Transverse colon (tissue), 4 donors: ENCODE measurements at regions not wholly inside any gene's neighbourhood (a gene's known extent, or its start where the extent isn't known, plus 50 kb on each side); places are given as distances from the start of the nearest gene placed in this dataset.

Source experiments
- DNase-seq: peaks from one replicate; pipeline ENCODE4 v3.0.0-alpha.2; 2019
- H3K27ac ChIP-seq, 4 donors: fragments of 200-600 bp; sonication (generic); 2 replicates each; pipeline ENCODE4 v1.5.1; 2016 to 2018; ENCODE audit warnings: inconsistent platforms in 4 of 4
- H3K27me3 ChIP-seq: fragments of 200-600 bp; sonication (generic); 2 replicates; pipeline ENCODE4 v1.5.1; 2017; ENCODE audit warnings: inconsistent platforms
- H3K36me3 ChIP-seq, 4 donors: fragments of 200-600 bp; sonication (generic); 2 replicates each; pipeline ENCODE4 v1.5.1; 2017 to 2019; ENCODE audit warnings: inconsistent platforms in 4 of 4
- H3K4me1 ChIP-seq, 4 donors: fragments of 200-600 bp; sonication (generic); 2 replicates each; pipeline ENCODE4 v1.5.1; 2017 to 2020; ENCODE audit warnings: inconsistent platforms in 4 of 4
- H3K4me3 ChIP-seq, 4 donors: fragments of 200-600 bp; sonication (generic); 1 replicate in 1 of 4; 2 replicates in 3 of 4; pipeline versions ENCODE4 v1.5.1 to v1.6.1; 2017 to 2019; ENCODE audit warnings: inconsistent platforms in 4 of 4
- H3K9me3 ChIP-seq, 2 donors: fragments of 200-600 bp; sonication (generic); 2 replicates each; pipeline ENCODE4 v1.5.1; 2017 to 2019; ENCODE audit warnings: inconsistent platforms in 2 of 2
- EP300 ChIP-seq: sonication (generic); formaldehyde crosslinking; IDR thresholded peaks from one replicate; pipeline ENCODE4 v1.6.1; 2017; ENCODE audit warnings: antibody characterized with exemption, low read depth
- POLR2A ChIP-seq: fragments of 450-650 bp; IDR thresholded peaks from one replicate; pipeline ENCODE4 v1.6.1; 2016; ENCODE audit warnings: antibody characterized with exemption, mild to moderate bottlenecking, moderate library complexity
- POLR2AphosphoS5 ChIP-seq, 3 donors: sonication (generic); formaldehyde crosslinking; IDR thresholded peaks; one replicate each; pipeline ENCODE4 v1.6.1; 2016; ENCODE audit warnings: antibody characterized with exemption in 3 of 3
- WGBS, 2 donors: methylation state at CpG; one replicate each; pipeline ENCODE4 v1.1.5; 2018; ENCODE audit warnings: low coverage in 1 of 2; 5-methylcytosine and 5-hydroxymethylcytosine counted together
- in situ Hi-C, 4 donors: fragments of 200-750 bp; cut with MboI; loops; one replicate each; pipeline versions ENCODE4 v1.15.0 to v1.15.1; 2017; ENCODE audit warnings: low sequenced_read_pairs in 3 of 4, low pct_ligation_motif_present in 1 of 4, low pct_unique_long_range_greater_than_20kb in 1 of 4
- intact Hi-C: fragments of 100-400 bp; cut with DNase I; formaldehyde crosslinking; loops from one replicate; pipeline ENCODE4 v1.15.1; 2023; ENCODE audit warnings: low total_unique reads
- TF ChIP-seq, protein P1 (sequence below), 5 experiments: fragments of 200-600 bp in 3 of 5; fragments of 450-650 bp in 2 of 5; sonication (generic) in 3 of 5; IDR thresholded peaks; 1 replicate in 2 of 5; 2 replicates in 3 of 5; pipeline ENCODE4 v1.5.1; 2016 to 2017; ENCODE audit warnings: antibody characterized with exemption in 5 of 5, inconsistent platforms in 3 of 5, mild to moderate bottlenecking in 2 of 5, moderate library complexity in 1 of 5

DNA sequence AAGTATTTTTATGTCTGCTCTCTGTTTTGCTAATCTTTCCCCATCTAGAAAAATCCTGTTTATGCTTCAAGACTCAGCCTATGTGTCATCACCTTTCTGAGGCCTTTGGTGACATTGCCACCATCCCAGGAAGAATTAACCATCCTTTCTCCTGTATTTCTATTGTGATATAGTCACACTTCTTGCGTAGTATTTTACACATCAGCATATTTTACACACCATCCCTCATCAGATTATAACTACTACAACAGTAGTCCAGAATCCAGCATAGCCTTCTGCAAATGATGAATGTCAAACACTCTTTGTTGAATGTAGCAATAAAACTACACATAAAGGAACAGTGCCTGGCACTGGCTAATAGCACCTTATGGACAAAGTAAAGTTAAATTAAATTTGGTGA is 275.3 kb upstream of the C1orf87 start:
- WGBS, 2 donors: 88 to 100% methylated on average over 1 of the region's 1 CpG
- Histone ChIP-seq H3K4me3 (no peak overlapping the region), H3K36me3 (no peaks in the 10 kb centered on the region), H3K27ac (no peak overlapping the region), H3K27me3 (no peaks in the 10 kb centered on the region), H3K9me3 (no peaks in the 10 kb centered on the region), H3K4me1 (no peaks in the 10 kb centered on the region)
- in situ Hi-C loops: no loop called here
- no peak for DNase-seq
- intact Hi-C loops: no loop called here
- TF ChIP-seq POLR2AphosphoS5 (IDR thresholded peaks at IDR 0.05) (no peak), EP300 (no peak), POLR2A (no peak)
- TF ChIP-seq, protein P1, sequence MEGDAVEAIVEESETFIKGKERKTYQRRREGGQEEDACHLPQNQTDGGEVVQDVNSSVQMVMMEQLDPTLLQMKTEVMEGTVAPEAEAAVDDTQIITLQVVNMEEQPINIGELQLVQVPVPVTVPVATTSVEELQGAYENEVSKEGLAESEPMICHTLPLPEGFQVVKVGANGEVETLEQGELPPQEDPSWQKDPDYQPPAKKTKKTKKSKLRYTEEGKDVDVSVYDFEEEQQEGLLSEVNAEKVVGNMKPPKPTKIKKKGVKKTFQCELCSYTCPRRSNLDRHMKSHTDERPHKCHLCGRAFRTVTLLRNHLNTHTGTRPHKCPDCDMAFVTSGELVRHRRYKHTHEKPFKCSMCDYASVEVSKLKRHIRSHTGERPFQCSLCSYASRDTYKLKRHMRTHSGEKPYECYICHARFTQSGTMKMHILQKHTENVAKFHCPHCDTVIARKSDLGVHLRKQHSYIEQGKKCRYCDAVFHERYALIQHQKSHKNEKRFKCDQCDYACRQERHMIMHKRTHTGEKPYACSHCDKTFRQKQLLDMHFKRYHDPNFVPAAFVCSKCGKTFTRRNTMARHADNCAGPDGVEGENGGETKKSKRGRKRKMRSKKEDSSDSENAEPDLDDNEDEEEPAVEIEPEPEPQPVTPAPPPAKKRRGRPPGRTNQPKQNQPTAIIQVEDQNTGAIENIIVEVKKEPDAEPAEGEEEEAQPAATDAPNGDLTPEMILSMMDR (IDR thresholded peaks at IDR 0.05): no peak

DNA sequence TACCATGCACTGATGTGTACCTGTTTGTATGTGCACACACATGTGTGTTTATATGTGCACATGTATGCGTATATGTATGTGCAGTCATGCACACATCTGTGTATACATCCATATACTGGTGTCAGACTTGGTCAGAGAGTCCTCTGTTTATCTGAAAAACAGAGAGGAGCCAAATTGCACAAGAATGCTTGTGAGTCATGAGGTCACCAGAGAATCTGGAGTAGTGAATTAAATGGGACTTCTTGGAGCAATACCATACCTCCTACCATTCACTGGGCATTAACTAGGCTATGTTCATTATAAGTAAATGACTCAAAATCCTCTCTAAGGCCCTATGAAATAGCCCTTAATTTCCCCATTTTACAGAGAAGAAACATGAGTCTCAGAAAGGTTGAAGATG is 272.1 kb upstream of the C1orf87 start:
- Histone ChIP-seq H3K4me1 (no peaks in the 10 kb centered on the region), H3K4me3 (no peak overlapping the region), H3K27me3 (no peaks in the 10 kb centered on the region), H3K36me3 (no peaks in the 10 kb centered on the region), H3K27ac (no peak overlapping the region), H3K9me3 (no peaks in the 10 kb centered on the region)
- no peak for TF ChIP-seq POLR2AphosphoS5 (IDR thresholded peaks at IDR 0.05)
- no peak for TF ChIP-seq EP300
- no peak for TF ChIP-seq POLR2A
- TF ChIP-seq, protein P1 (IDR thresholded peaks at IDR 0.05): no peak
- intact Hi-C loops: no loop called here
- 81% methylated on average over 1 of the region's 1 CpG; no CpG with 5 or more reads in 1 of the 2 donors for WGBS, 2 donors
- DNase-seq: no peak
- in situ Hi-C loops: no loop called here

- WGBS, 2 donors: 46 to 66% methylated on average over 3 to 4 of the region's 4 CpGs
- no peak overlapping the region for H3K27ac ChIP-seq
- TF ChIP-seq POLR2AphosphoS5 (IDR thresholded peaks at IDR 0.05): no peak
- TF ChIP-seq, protein P1 (IDR thresholded peaks at IDR 0.05): no peak
- no peak for TF ChIP-seq EP300
- no peak for TF ChIP-seq POLR2A
- no peaks in the 10 kb centered on the region for H3K9me3 ChIP-seq
- H3K4me3 ChIP-seq: no peak overlapping the region
- intact Hi-C loops: no loop called here
- no peak for DNase-seq
- in situ Hi-C loops: no loop called here
- no peaks in the 10 kb centered on the region for H3K4me1 ChIP-seq
- H3K27me3 ChIP-seq: no peaks in the 10 kb centered on the region
- no peaks in the 10 kb centered on the region for H3K36me3 ChIP-seq
Measured at GRCh38 chr1:60345049-60345448, 271.5 kb upstream of the C1orf87 start.

GRCh38 chr1:60343736-60344135 is 270.2 kb upstream of the C1orf87 start:
- no peaks in the 10 kb centered on the region for H3K9me3 ChIP-seq
- H3K36me3 ChIP-seq: no peaks in the 10 kb centered on the region
- WGBS, 2 donors: 80 to 94% methylated on average over 2 of the region's 2 CpGs
- no peak for DNase-seq
- H3K27ac ChIP-seq: no peak overlapping the region
- H3K27me3 ChIP-seq: no peaks in the 10 kb centered on the region
- H3K4me3 ChIP-seq: no peak overlapping the region
- H3K4me1 ChIP-seq: no peaks in the 10 kb centered on the region
- intact Hi-C loops (no loop called here), in situ Hi-C loops (no loop called here)
- TF ChIP-seq POLR2AphosphoS5 (IDR thresholded peaks at IDR 0.05) (no peak), EP300 (no peak), POLR2A (no peak)
- TF ChIP-seq, protein P1 (IDR thresholded peaks at IDR 0.05): no peak
